Adrenal gland (tissue), 9 donors: ENCODE measurements at regions not wholly inside any gene's neighbourhood (a gene's known extent, or its start where the extent isn't known, plus 50 kb on each side); places are given as distances from the start of the nearest gene placed in this dataset.

Source experiments
- DNase-seq, 7 donors: peaks; one replicate each; pipeline ENCODE4 v3.0.0-alpha.2; 2019 to 2020
- H3K27ac ChIP-seq, 5 donors: fragments of 200-600 bp; sonication (generic) in 4 of 5; 1 replicate in 3 of 5; 2 replicates in 2 of 5; pipeline versions ENCODE4 v1.5.1 to v1.8.0; 2016 to 2020; ENCODE audit warnings: mild to moderate bottlenecking in 1 of 5
- H3K27me3 ChIP-seq: fragments of 200-600 bp; 2 replicates; pipeline ENCODE4 v1.8.0; 2021
- H3K36me3 ChIP-seq, 2 donors: fragments of 200-600 bp; replicated peaks in 1 of 2; 1 replicate in 1 of 2; 2 replicates in 1 of 2; pipeline versions ENCODE4 v1.5.1 to v1.8.0; 2018 to 2022
- H3K4me1 ChIP-seq, 2 donors: fragments of 200-600 bp; replicated peaks in 1 of 2; 1 replicate in 1 of 2; 2 replicates in 1 of 2; pipeline versions ENCODE4 v1.5.1 to v1.8.0; 2018 to 2021
- H3K4me3 ChIP-seq, 4 donors: fragments of 200-600 bp; sonication (generic) in 3 of 4; one replicate each; pipeline ENCODE4 v1.5.1; 2016 to 2018
- H3K9me3 ChIP-seq, 3 donors: fragments of 200-600 bp; sonication (generic) in 1 of 3; replicated peaks in 1 of 3; 1 replicate in 2 of 3; 2 replicates in 1 of 3; pipeline versions ENCODE4 v1.5.1 to v1.8.0; 2016 to 2021
- POLR2A ChIP-seq, 2 donors: fragments of 450-650 bp; IDR thresholded peaks; one replicate each; pipeline ENCODE4 v1.6.1; 2017; ENCODE audit warnings: antibody characterized with exemption in 2 of 2, mild to moderate bottlenecking in 2 of 2, moderate library complexity in 1 of 2
- WGBS, 4 donors: extraction: QIAGEN DNeasy Blood & Tissue Kit in 2 of 4; methylation state at CpG; one replicate each; pipeline versions ENCODE4 v1.1.5 to v1.1.7; 2013 to 2017; 5-methylcytosine and 5-hydroxymethylcytosine counted together
- intact Hi-C, 2 donors: fragments of 100-400 bp; cut with DNase I; formaldehyde crosslinking; loops; one replicate each; pipeline versions ENCODE4 v1.14.1 to v1.15.0; 2022 to 2023
- TF ChIP-seq, protein P1 (sequence below), 6 experiments: fragments of 450-650 bp in 4 of 6; fragments of 200-600 bp in 2 of 6; sonication (generic) in 1 of 6; IDR thresholded peaks; 1 replicate in 5 of 6; 2 replicates in 1 of 6; pipeline versions ENCODE4 v1.5.1 to v1.8.0; 2016 to 2021; ENCODE audit warnings: antibody characterized with exemption in 6 of 6, mild to moderate bottlenecking in 2 of 6, moderate library complexity in 1 of 6
- donor health status: healthy with polysubstance abuse.
- donor health status: Bipolar disorder and iron deficiency.
- donor health status: DM: yes; HTN: yes; CAD: no.
- donor health status: DM: no; HTN: no; CAD: no.
- donor health status: DM: no; HTN: no; CAD: no.

DNA sequence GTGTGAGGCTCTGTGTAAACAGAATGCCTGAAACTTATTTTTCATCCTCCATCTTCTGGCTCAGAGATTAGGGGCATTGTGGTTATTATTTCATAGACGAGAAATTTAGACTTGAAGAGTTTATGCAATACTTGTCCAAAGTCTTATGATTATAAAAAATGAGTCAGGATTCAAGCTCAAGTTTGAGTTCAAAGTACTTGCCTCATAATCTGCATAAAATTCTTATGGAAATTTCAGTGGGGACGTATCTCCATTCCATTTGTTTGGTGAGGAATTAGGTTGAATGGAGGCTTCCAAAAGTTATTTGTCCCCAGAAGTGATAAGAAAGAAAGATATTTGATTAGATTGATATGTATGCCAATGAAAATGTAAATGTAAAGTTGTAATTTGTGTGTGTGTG is 93.7 kb upstream of the CLVS2 start:
- no peak overlapping the region for H3K4me3 ChIP-seq
- H3K9me3 ChIP-seq = no peaks in the 10 kb centered on the region
- TF ChIP-seq, protein P1, sequence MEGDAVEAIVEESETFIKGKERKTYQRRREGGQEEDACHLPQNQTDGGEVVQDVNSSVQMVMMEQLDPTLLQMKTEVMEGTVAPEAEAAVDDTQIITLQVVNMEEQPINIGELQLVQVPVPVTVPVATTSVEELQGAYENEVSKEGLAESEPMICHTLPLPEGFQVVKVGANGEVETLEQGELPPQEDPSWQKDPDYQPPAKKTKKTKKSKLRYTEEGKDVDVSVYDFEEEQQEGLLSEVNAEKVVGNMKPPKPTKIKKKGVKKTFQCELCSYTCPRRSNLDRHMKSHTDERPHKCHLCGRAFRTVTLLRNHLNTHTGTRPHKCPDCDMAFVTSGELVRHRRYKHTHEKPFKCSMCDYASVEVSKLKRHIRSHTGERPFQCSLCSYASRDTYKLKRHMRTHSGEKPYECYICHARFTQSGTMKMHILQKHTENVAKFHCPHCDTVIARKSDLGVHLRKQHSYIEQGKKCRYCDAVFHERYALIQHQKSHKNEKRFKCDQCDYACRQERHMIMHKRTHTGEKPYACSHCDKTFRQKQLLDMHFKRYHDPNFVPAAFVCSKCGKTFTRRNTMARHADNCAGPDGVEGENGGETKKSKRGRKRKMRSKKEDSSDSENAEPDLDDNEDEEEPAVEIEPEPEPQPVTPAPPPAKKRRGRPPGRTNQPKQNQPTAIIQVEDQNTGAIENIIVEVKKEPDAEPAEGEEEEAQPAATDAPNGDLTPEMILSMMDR (IDR thresholded peaks at IDR 0.05) = no peak
- TF ChIP-seq POLR2A (IDR thresholded peaks at IDR 0.05) = no peak
- WGBS, 4 donors = 48 to 67% (median 58%) methylated on average over 2 of the region's 2 CpGs
- H3K36me3 ChIP-seq = no peaks in the 10 kb centered on the region
- H3K27me3 ChIP-seq = no peaks in the 10 kb centered on the region
- H3K27ac ChIP-seq = no peak overlapping the region
- no peaks in the 10 kb centered on the region for H3K4me1 ChIP-seq
- DNase-seq = no peak
- intact Hi-C loops = no loop called here

DNA sequence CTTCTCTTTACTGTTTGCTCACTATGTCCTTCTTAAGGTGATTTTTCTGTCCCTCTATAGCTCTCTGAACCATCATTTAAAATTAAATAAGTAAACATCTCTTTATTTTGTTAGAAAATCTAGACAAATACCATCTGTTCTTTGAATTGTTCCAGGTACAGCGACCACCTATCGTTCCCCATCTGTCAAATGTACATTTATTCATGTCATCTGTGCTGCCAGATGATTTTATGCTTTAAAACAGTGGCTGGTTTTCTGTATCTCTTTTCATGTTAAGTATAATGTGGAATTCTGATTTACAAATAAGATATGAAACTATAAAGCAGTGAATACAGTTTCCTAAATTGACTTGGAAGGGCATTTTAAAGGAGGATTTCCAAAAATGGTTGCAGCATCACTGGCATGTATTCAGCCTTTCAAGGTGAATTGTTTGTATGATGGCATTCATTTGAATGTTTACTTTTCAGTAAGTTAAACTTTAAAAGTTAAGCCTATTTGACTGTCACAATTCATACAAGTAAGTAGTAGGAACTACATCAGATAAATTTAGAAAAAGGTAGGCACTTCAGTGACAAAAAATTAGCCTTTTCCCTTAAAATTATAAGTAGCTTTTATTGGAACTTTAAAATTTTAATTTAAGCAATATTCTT is 92.6 kb upstream of the CLVS2 start:
- 62 to 69% (median 66%) methylated on average over 2 of the region's 2 CpGs for WGBS, 4 donors
- TF ChIP-seq, protein P1 (IDR thresholded peaks at IDR 0.05) = no peak
- TF ChIP-seq POLR2A (IDR thresholded peaks at IDR 0.05) = no peak
- H3K4me1 ChIP-seq = no peaks in the 10 kb centered on the region
- H3K36me3 ChIP-seq = no peaks in the 10 kb centered on the region
- H3K27me3 ChIP-seq = no peaks in the 10 kb centered on the region
- DNase-seq = no peak
- H3K9me3 ChIP-seq = no peaks in the 10 kb centered on the region
- intact Hi-C loops = no loop called here
- no peak overlapping the region for H3K27ac ChIP-seq
- no peak overlapping the region for H3K4me3 ChIP-seq

DNA sequence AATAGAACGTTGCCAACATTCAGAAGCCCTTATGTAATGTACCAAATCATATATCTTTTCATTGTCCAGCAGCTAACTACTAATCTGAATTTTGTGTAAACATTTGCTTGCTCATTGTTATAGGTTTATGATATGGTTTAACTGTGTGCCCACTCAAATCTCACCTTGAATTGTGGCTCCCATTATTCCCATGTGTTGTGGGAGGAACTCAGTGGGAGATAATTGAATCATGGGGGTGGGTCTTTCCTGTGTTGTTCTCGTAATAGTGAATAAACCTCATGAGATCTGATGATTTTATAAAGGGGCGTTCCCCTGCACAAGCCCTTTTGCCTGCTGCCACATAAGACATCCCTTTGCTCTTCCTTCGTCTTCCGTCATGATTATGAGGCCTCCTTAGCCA is 91.9 kb upstream of the CLVS2 start:
- Histone ChIP-seq H3K36me3 (no peaks in the 10 kb centered on the region), H3K27me3 (no peaks in the 10 kb centered on the region), H3K4me1 (no peaks in the 10 kb centered on the region), H3K4me3 (no peak overlapping the region), H3K9me3 (no peaks in the 10 kb centered on the region), H3K27ac (no peak overlapping the region)
- WGBS, 4 donors = 51 to 72% (median 65%) methylated on average over 5 of the region's 5 CpGs
- intact Hi-C loops = no loop called here
- TF ChIP-seq POLR2A (IDR thresholded peaks at IDR 0.05) = no peak
- TF ChIP-seq, protein P1 (IDR thresholded peaks at IDR 0.05) = no peak
- no peak for DNase-seq

DNA sequence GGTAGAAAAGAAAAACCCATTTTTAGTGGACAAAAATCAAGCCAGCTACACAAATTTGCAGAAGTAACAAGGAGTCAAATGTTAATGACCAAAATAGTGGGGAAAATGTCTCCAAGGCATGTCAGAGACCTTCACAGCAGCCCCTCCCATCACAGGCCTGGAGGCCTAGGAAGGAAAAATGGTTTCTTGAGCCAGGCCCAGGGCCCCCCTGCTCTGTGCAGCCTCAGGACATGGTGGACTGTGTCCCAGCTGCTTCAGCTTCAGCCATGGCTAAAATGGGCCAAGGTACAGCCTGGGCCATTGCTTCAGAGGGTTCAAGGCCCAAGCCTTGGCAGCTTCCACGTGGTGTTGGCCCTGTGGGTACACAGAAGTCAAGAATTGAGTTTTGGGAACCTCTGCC is 82.5 kb upstream of the CLVS2 start:
- no peak for DNase-seq
- H3K4me1 ChIP-seq = no peaks in the 10 kb centered on the region
- H3K27ac ChIP-seq = no peak overlapping the region
- H3K27me3 ChIP-seq = no peaks in the 10 kb centered on the region
- peaks cover 0 to 7% (median 4%) of the 10 kb centered on the region in 3 donors for H3K9me3 ChIP-seq
- TF ChIP-seq, protein P1 (IDR thresholded peaks at IDR 0.05) = no peak
- TF ChIP-seq POLR2A (IDR thresholded peaks at IDR 0.05) = no peak
- H3K36me3 ChIP-seq = no peaks in the 10 kb centered on the region
- 7 to 14% (median 13%) methylated on average over 1 of the region's 1 CpG; no CpG with 5 or more reads in 1 of the 4 donors for WGBS, 4 donors
- intact Hi-C loops = no loop called here
- H3K4me3 ChIP-seq = no peak overlapping the region
